HG02763 (cell line): ENCODE measurements at regions not wholly inside any gene's neighbourhood (a gene's known extent, or its start where the extent isn't known, plus 50 kb on each side); places are given as distances from the start of the nearest gene placed in this dataset.
"Not testable (repeated sequence)": the region's sequence is repeated elsewhere in the genome, so short reads cannot be mapped to it uniquely, and the experiment has no call there.

ENCODE experiments used
- ATAC-seq: cut with Tn5 transposase; IDR thresholded peaks from one replicate; pipeline ENCODE4 v1.9.1; 2021; ENCODE audit warnings: mild to moderate bottlenecking, moderate library complexity; ENCODE audit not compliant: unreplicated experiment

DNA sequence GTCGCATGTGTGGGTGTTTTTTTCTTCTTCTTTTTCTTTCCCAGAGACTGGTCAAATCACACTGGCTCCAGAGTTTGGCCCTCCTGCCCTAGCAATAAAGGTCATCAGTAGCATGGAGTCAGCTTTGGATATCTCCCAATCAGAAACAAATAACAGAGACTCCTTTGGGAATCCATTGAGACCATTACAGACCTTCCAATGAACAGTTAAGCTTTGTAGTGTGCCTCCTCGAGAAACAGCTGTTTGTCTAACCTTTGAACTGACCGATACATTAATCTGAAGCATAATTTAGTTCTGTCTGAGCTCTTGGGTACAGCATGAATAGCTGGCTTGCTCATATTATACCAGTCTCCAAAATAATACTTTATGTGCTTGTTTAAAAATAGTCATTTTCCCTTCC, 1103.2 kb downstream of the GATA3 start:
- ATAC-seq, result no peak

DNA sequence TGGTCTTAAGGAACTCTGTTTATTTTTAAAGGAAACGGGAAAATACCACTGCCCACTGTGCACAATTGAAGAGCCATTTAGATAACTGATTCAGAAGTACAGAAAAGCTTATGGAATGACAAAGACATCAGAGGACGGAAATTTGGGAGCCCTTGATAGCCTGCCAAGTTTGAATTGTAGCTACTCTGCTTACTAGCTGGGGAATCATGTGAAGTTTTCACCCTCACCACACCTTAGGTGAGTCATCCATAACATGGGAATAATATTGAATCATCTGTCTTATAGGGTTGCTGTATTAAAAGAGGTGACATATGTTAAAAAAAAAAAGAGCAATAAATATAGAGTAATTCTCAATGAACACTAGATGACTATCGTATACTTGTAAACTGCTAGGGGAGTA, 1104.2 kb downstream of the GATA3 start:
- ATAC-seq, result no peak

DNA sequence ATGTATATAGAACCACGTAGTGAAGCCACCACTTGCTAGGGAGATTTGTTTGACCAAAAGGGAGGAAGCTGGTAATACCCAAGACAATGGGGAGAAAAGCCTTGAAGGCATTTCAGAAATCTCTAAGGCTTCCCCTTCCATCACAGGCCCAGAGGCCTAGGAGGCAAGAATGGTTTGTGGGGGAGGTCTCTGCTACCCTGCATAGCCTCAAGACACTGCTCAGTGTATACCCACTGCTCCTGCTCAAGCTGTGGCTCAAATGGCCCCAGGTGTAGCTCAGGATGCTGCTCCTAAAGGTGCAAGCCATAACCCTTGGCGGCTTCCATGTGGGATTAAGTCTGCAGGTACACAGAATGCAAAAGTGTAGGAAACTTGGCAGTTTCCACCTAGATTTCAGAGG, 1105.8 kb downstream of the GATA3 start:
- ATAC-seq, result no peak

DNA sequence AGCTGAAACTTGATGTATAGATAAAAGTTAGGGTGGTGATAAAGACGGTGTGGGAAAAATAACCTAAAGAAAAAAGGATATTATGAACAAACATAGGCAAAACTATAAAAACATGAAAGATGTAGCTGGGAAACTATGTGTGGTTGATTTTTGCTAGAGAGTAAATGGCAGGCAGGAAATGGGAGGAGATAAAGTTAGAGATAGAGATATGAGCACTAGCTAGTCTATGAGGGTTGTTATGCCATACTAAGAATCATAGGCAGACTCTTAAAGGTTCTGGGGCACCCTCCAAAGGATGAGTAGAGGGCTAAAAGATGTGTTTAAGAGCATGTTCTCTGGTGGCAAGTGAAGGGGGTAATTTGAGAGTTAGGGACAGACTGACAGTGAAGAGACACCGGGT, 1109.2 kb downstream of the GATA3 start:
- ATAC-seq, result no peak

DNA sequence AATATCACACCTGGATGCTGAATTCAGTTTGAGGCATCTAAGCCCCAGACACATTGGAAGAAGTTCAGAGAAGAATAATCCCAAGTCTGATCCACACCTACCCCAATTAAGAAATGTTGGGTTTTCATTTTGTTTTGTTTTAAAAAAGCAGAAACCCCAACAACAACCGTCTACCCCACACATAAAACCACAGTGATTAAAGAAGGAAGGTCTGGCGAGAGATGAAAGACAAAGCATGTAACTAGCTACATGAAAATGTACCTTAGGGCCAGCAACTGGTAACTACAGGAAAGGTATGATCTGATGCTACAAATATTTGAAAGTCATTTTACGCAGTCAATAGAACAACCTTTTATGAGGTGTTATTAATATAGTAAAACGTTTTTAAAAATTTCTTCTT, 1112.3 kb downstream of the GATA3 start:
- no peak for ATAC-seq

DNA sequence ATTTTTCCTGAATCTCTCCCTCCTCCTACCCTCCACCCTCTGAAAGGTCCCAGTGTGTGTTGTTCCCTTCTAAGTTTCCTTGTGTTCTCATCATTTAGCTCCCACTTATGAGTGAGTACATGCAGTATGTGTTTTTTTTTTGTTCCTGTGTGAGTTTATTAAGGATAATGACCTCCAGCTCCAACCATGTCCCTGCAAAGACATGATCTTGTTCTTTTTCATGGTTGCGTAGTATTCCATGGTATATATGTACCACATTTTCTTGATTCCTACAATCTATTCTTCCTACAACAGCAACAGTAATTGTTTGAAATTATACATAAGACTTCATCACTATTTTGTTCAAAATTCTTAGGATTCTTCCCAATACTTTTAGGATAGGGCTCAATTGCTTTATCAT, 1117.8 kb downstream of the GATA3 start:
- ATAC-seq, result no peak

DNA sequence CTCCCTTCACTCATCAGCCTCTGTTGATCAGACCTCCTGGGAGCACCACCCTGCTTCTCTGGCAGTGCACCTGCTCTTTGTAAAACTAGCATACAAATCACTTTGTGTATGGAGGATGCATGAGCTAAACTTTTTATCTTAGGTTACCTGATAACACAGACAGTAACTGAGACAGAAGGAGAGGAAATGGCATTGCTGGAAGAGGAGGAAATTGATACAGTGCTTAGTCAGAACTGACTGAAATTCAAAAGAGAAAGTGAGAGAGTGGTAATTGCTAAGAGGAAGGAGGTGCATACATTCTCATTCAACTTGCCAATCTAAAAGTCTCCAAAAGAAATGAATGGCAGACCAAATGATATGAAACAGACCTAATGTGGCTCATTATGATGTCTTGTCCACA, 1120.7 kb downstream of the GATA3 start:
- no peak for ATAC-seq

DNA sequence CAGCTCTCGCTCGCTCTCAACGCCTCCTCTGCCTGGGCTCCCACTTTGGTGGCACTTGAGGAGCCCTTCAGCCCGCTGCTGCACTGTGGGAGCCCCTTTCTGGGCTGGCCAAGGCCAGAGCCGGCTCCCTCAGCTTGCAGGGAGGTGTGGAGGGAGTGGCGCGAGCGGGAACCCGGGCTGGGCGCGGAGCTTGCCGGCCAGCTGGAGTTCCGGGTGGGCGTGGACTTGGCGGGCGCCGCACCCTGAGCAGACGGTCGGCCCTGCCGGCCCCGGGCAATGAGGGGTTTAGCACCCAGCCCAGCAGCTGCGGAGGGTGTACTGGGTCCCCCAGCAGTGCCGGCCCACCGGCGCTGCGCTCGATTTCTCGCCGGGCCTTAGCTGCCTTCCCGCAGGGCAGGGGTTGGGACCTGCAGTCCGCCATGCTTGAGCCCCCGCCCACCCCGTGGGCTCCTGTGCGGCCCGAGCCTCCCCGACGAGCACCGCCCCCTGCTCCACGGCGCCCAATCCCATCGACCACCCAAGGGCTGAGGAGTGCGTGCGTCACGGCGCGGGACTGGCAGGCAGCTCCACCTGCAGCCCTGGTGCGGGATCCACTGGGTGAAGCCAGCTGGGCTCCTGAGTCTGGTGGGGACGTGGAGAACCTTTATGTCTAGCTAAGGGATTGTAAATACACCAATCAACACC, 1128.9 kb downstream of the GATA3 start:
- not testable (repeated sequence) for ATAC-seq

DNA sequence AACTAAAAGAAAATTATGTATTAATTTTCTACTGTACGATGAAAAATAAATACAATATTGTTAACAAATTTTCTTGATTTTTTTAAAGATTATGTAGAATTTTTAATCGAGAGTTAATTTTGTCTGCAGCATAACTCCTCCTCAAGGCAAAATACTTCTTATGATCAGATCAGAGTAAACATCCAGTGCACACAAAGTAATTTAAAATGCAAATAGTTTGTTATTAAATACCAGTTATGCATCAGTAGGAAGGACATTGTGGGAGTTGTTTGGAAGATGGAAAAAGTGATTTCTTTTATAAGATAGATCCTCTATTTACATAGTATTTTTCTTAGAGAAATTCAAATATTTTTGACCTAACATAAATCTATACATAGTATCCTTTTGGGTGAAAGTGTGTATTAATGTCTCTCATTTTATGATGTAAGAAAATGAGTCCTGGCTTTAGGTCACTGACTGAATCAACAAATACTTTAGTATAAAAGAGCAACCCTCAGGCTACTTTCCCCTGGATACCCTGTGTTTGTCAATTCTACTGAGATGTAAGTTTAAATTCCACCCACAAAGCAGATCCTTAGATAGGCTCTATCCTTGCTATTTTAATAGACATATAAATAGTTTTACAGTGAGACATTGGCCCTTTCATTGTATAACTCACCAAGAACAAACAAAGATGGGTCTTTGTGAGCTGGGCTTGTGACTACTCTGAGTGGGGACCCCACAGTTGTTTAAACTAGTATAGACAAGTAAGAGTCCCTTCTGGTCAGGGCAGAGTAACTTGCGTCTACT, 1133.7 kb downstream of the GATA3 start:
- ATAC-seq, result no peak

DNA sequence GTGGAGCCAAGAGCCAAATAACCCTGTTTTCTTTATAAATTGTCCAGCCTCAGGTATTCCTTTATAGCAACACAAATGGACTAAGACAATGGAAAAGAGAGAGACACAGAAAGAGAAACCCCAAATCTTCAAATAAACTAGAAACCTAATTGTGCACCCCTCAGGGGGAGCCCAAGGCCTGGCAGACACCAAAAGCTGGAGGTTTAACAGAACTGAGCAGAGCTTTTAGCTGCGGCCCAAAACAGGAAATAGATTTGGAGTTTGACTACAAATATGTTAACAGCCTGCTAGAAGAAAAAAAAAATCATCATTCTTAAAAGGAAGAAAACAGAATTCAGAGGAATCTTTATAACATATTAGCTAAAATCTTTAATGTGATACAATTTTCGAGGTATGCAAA, 1135.0 kb downstream of the GATA3 start:
- ATAC-seq, result no peak

DNA sequence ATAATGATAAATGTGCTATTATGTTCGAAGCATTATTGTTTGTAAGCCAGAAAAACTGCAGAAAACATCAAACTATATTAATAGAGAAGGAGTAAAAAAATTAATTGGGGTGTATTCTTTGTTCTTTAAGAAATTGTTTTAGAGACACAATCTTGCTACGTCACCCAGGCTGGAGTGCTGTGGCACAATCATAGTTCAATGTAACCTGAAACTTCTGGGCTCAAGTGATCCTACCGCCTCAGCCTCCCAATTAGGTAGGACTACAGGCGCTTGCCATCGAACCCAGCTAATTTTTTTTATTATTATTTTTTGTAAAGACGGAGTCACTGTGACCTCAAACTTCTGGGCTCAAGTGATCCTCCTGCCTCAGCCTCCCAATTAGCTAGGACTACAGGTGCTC, 1138.6 kb downstream of the GATA3 start:
- no peak for ATAC-seq

DNA sequence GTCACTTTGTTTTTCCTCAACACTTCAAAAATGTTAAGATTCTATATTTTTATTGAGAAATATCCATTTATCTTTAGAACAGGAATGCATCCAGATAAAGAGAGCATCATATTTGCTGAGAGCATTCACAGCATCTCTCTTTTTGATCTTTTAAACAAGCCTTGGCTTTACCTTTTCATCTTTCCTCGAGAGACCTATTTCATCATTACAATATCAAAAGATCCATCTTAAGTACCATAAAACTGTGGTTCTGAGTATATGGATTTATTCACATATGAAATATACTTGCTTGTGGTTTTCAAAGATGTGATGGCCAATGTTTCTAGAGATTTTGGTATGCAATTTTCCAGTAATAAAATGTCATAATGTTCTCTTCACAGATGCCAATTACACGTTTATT, 1140.9 kb downstream of the GATA3 start:
- ATAC-seq, result no peak

DNA sequence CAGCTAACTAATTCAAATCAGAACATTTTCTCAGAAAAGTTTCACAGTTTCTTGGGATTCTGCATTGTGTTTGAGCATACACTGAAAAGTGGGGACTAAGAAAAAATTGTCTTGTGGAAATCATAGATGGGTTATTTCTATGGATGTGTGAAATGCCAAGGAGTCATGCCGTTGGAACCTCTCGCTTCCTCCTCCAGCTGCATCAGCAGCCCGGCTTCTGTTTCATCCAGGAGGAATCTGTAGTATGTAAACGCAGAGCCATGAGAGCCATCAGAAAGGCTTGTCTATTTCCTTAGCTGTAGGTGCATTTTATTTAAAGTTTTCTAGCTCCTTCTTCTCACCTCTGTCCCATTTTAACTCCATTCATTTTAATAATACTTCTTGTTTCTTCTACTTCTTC, 1144.1 kb downstream of the GATA3 start:
- no peak for ATAC-seq

DNA sequence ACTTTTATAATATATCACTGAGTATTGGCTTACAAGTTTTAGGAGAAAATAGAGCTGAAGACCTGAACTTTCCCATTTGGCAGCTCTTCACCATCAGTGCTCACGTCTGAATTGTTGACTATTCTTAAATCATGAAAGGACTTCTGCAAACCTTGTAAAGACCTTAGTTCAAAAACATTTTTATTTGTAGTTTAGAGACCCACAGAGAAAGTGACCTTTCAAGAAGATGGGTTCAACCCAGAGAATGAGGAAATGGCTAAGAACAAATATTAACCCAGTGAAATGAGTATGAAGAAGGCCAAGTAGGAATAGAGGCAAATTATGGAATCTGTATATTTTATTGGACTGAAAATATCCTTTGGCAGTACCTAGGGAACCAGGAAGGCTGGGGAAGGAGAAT, 1151.1 kb downstream of the GATA3 start:
- ATAC-seq, result no peak

DNA sequence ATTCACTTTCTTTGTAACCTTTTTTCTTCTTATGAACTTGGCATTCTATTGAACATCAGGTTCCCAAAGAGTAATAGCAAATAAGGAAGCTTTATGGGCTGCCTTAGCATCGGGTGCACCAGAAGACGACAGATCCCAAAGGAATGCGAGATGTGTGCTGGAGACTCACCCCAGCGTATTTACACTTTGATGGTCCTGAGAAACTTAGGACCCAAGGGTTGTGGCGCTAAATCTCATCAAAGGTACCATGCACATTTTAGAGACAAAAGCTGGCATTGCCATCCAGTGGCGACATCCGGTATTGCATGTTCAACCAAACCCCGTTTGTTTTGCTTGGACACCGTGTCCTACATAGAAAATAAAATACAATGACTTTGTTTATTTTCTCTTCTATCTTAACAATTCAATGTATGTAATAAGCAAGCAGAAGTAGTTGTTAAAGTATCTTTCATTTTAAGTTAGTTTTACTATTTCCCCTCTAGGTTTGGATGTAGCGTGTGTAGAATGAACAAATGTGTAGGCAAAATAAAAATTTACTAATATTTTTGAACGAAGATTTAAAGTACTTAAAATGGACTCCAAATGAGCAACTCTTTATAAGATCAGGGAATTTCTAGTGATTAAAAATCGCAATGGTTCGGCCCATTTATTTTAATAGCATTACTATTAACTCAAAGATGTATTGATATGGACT, 1154.8 kb downstream of the GATA3 start:
- peak; percentile 77 for ATAC-seq

DNA sequence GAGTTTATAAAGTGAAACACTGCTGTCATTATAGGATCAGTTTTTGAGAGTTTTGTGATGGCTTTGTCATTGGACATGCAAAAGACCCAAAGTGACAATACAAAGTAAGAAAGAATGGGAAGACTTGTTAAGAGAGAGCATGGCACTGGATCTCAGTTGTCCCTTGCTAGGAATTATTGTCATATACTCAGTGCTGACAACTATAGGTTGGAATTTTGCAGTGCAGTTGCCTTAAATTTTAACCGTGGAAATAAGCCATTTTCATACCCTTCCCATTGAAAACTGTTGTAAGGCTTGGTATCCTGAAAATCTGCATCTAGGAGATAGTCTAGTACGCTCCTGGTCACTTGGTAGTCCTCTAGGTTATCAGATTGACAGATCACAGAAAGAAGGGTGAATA, 1156.7 kb downstream of the GATA3 start:
- ATAC-seq, result no peak

DNA sequence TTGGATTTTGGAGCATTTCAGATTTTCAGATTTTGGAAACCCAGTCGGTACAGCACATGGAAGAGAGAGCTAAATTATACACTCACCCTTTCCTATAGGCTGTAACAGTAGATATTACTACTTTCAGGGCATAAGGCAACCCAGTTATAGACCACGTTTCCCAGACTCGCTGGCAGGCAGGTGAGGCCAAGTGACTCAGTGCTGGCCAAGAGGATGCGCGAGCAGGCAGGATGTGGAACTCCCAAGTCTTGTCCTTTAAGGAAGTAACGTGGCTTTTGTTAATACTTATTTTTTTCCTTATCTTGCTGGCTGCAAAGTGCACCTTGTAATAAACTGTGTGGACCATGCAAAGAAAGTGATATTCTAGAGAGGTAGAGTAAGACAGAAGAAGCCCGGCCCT, 1160.1 kb downstream of the GATA3 start:
- ATAC-seq, result no peak

DNA sequence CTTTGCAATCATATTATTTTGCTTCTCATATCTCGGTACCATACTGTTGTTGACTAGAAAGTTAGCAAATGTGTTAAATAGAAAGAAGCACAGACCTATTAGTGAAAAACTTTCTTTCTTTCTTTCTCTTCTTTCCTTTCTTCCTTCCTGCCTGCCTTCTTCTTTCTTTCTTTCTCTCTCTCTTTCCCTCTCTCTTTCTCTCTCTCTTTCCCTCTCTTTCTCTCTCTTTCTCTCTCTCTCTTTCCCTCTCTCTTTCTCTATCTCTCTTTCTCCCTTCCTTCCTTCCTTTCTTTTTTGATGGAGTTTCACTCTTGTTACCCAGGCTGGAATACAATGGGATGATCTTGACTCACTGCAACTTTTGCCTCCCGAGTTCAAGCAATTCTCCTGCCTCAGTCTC, 1160.6 kb downstream of the GATA3 start:
- no peak for ATAC-seq

DNA sequence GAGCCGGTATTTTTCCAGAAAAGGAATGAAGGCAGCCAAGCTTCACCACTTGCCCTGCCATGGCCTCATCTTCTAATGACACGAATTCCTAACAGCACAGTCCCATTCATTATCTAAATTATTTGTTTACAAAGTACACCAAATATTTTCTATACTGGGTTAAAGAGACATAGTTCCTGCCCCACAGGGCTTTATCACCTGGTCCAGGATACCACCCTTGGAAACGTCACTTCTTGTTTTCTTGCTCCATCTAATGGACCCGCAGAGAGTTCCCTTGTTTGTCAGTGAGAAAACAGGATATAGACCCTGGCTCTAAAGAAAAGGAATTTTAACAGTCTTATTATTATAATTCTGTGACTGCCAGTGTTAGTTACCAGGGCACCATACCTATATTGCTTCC, 1165.4 kb downstream of the GATA3 start:
- no peak for ATAC-seq

DNA sequence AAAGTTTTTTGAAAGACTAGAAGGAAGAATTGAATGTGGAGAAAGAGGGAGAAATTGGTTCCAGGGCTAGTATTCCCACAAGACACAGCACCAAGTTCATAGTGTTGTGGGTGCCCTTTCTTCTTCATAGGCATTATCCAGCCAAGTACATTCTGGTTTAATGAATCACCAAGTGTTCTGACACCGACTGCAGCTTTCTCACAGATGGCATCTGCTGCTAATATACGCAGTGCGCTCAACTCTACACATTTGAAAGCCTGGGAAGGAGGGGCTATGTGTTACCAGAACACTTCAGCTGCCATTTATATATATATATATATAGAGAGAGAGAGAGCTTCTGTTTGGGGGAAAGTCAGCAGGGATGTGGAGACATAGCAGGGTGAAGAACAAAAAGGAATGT, 1168.4 kb downstream of the GATA3 start:
- ATAC-seq, result no peak

DNA sequence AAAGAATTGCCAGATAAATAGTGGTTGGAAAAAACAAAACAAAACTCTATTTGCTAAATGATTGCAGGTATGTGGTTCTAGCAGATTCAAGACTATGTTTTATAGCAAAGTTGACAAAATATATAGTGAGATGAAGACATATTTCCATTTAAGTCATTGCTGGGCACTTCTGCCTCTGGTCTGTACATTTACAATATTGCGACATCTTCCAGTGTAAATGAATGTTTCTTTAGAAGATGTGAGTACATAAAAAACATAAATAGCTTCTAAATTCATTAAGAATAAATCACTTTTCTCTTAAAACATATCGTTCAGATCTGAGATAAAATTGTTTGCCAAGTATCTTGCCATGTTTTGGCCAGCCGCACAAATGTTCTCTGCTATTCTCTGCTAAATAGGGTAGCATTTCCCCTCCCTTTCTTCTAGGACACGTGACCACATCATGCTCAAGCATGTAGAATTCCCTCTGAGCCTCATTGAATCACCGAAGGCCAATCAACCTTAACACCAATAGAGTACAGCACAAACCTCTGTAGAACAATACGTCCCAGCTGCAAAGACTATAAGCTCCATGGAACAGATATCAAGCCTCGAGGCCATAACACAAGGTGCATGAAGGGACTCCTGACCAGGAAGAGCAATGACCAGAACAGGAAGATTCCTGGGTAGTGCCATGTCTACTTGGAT, 1173.3 kb downstream of the GATA3 start:
- ATAC-seq, result no peak

DNA sequence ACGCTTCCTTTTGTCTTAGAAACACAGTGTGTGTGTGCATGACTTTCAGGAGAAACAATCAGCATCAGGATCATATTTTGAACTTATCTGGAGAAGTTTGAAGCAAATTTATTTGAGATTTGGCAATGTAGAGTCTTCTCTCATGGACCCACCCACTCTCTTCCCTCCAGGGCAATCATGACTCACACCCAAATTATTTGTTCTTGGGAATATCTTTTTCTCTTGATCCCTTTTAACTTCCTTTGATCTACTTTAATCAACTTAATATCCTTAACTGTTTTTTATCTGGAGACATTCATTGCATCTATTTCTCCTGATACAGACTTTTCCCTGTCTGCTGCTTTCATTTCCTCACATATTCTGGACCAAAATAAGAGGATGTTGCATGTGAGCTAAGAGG, 1174.3 kb downstream of the GATA3 start:
- no peak for ATAC-seq
